Astrocyte (in vitro differentiated cells and primary cell): ENCODE measurements at regions not wholly inside any gene's neighbourhood (a gene's known extent, or its start where the extent isn't known, plus 50 kb on each side); places are given as distances from the start of the nearest gene placed in this dataset.

Experiments
- EZH2 ChIP-seq: IDR thresholded peaks from 2 replicates; pipeline ENCODE4 v1.6.1; 2012; ENCODE audit warnings: mild to moderate bottlenecking, low read length, inconsistent platforms; ENCODE audit not compliant: insufficient read depth
- TF ChIP-seq, protein P1 (sequence below): IDR thresholded peaks from 2 replicates; pipeline ENCODE4 v1.5.1; 2011; ENCODE audit warnings: low read depth, mild to moderate bottlenecking, inconsistent platforms, low read length, moderate library complexity; ENCODE audit not compliant: insufficient read depth

- TF ChIP-seq, protein P1, sequence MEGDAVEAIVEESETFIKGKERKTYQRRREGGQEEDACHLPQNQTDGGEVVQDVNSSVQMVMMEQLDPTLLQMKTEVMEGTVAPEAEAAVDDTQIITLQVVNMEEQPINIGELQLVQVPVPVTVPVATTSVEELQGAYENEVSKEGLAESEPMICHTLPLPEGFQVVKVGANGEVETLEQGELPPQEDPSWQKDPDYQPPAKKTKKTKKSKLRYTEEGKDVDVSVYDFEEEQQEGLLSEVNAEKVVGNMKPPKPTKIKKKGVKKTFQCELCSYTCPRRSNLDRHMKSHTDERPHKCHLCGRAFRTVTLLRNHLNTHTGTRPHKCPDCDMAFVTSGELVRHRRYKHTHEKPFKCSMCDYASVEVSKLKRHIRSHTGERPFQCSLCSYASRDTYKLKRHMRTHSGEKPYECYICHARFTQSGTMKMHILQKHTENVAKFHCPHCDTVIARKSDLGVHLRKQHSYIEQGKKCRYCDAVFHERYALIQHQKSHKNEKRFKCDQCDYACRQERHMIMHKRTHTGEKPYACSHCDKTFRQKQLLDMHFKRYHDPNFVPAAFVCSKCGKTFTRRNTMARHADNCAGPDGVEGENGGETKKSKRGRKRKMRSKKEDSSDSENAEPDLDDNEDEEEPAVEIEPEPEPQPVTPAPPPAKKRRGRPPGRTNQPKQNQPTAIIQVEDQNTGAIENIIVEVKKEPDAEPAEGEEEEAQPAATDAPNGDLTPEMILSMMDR: no peak
- TF ChIP-seq EZH2: no peak
Measured at GRCh38 chr14:44785096-44785495, 176.7 kb downstream of the KLHL28 start.
